ENCODE measurements at regions not wholly inside any gene's neighbourhood (a gene's known extent, or its start where the extent isn't known, plus 50 kb on each side); places are given as distances from the start of the nearest gene placed in this dataset.

- DNase-seq (no peak), ATAC-seq (replicated peaks in 1 of 2) (no peak)
- H3K27me3 Mint-ChIP-seq (ENCODE audit: low read depth) = no peaks in the 10 kb centered on the region
- H3K4me1 Mint-ChIP-seq (ENCODE audit: low read depth) = no peaks in the 10 kb centered on the region
- H3K36me3 Mint-ChIP-seq (ENCODE audit: insufficient read depth in 2 of 2) = no peaks in the 10 kb centered on the region
- no peak overlapping the region for H3K27ac Mint-ChIP-seq
- H3K9me3 Mint-ChIP-seq = peaks cover 6 to 10% of the 10 kb centered on the region in 2 donors
- no peak overlapping the region for H3K4me3 Mint-ChIP-seq
Measured at GRCh38 chr9:23638011-23638410, 188.0 kb downstream of the ELAVL2 start.

- ATAC-seq (replicated peaks in 1 of 2) = no peak
- no peaks in the 10 kb centered on the region for H3K36me3 Mint-ChIP-seq (ENCODE audit: insufficient read depth in 2 of 2)
- no peak for DNase-seq
- no peaks in the 10 kb centered on the region for H3K4me1 Mint-ChIP-seq (ENCODE audit: low read depth)
- no peak overlapping the region for H3K4me3 Mint-ChIP-seq
- H3K27ac Mint-ChIP-seq = no peak overlapping the region
- no peaks in the 10 kb centered on the region for H3K27me3 Mint-ChIP-seq (ENCODE audit: low read depth)
- peaks cover 8 to 13% of the 10 kb centered on the region in 2 donors for H3K9me3 Mint-ChIP-seq
Measured at GRCh38 chr9:23638837-23639426, 187.1 kb downstream of the ELAVL2 start.

Data from activated T-cell treated with anti-CD3 and anti-CD28 coated beads, Interleukin-2, amount 50 U/mL, for 72 hours (primary cell).